K562 (cell line): ENCODE measurements at regions not wholly inside any gene's neighbourhood (a gene's known extent, or its start where the extent isn't known, plus 50 kb on each side); places are given as distances from the start of the nearest gene placed in this dataset.

Experiments
- ATAC-seq: fragments of 200-7000 bp; cut with Tn5 transposase; 3 replicates; pipeline ENCODE4 v1.9.1; 2020; ENCODE audit warnings: moderate library complexity
- BruUV-seq: library from RNA; stranded (reverse); fragments of 400-500 nt; replicated peaks from 2 replicates; lab custom pipeline; 2021; lab: Mats Ljungman, UMichigan
- CTCF ChIA-PET: fragments of 300-600 bp; formaldehyde crosslinking; extraction: SDS; loops from one replicate; lab custom pipeline; 2021; ENCODE audit warnings: low intra/inter-chr PET ratio; lab: Yijun Ruan, JAX
- POLR2A ChIA-PET: fragments of 300-600, 350-650 bp; sonication (Branson Sonifier 250); formaldehyde crosslinking; extraction: SDS; loops from one replicate; lab custom pipeline; 2021; ENCODE audit warnings: antibody characterized with exemption, inconsistent platforms; lab: Yijun Ruan, JAX
- DNase-seq, 4 experiments: peaks; one replicate each; pipeline versions ENCODE4 v3.0.0 to v3.0.0-alpha.2; 2011 to 2018; ENCODE audit warnings: low spot score in 3 of 4, mixed read lengths in 3 of 4; ENCODE audit errors: extremely low read depth in 1 of 4
- FAIRE-seq: peaks from 2 replicates; lab custom pipeline; 2011; peaks lifted over from hg19 to GRCh38; lab: Jason Lieb, UNC
- H2AFZ ChIP-seq: 2 replicates; pipeline ENCODE4 v1.6.0; 2011; ENCODE audit warnings: low read depth, low read length, control low read depth, inconsistent platforms
- H3K27ac ChIP-seq: fragments of 200-600 bp; 3 replicates; pipeline ENCODE4 v1.8.0; 2011; ENCODE audit warnings: low read depth, mild to moderate bottlenecking, control low read depth, inconsistent platforms, low read length, moderate library complexity, mixed read lengths; ENCODE audit errors: extremely low read depth
- H3K27me3 ChIP-seq, 2 experiments: fragments of 300-600 bp in 1 of 2; 2 replicates in 1 of 2; 3 replicates in 1 of 2; pipeline versions ENCODE4 v1.6.0 to v1.8.0; 2011; ENCODE audit warnings: inconsistent platforms in 2 of 2, low read length in 2 of 2, mild to moderate bottlenecking in 1 of 2, mixed read lengths in 1 of 2, moderate library complexity in 1 of 2; ENCODE audit not compliant: control insufficient read depth in 2 of 2, insufficient read depth in 2 of 2
- H3K36me3 ChIP-seq: fragments of 300-600 bp; 3 replicates; pipeline ENCODE4 v1.8.0; 2011; ENCODE audit warnings: mild to moderate bottlenecking, low read length, inconsistent platforms; ENCODE audit not compliant: control insufficient read depth, insufficient read depth
- H3K4me1 ChIP-seq, 2 experiments: fragments of 200-600 bp in 1 of 2; replicated peaks in 1 of 2; 2 replicates in 1 of 2; 3 replicates in 1 of 2; pipeline versions ENCODE4 v1.5.1 to v1.8.0; 2011; ENCODE audit warnings: inconsistent platforms in 2 of 2, low read length in 2 of 2, mild to moderate bottlenecking in 1 of 2, mixed read lengths in 1 of 2, moderate library complexity in 1 of 2; ENCODE audit not compliant: control insufficient read depth in 2 of 2, insufficient read depth in 2 of 2
- H3K4me2 ChIP-seq: 2 replicates; pipeline ENCODE4 v1.6.1; 2011; ENCODE audit warnings: low read length, control low read depth, inconsistent platforms, mixed read lengths; ENCODE audit not compliant: insufficient read depth
- H3K4me3 ChIP-seq: fragments of 200-600 bp; sonication (generic), shearing (Covaris generic); 2 replicates; pipeline ENCODE4 v1.5.1; 2016; ENCODE audit warnings: control low read depth, inconsistent platforms
- H3K79me2 ChIP-seq: fragments of 200-600 bp; 3 replicates; pipeline ENCODE4 v1.8.0; 2011; ENCODE audit warnings: low read length, inconsistent platforms; ENCODE audit not compliant: control insufficient read depth, insufficient read depth
- H3K9ac ChIP-seq, 2 experiments: 2 replicates each; pipeline versions ENCODE4 v1.6.0 to v1.6.1; 2011; ENCODE audit warnings: low read depth in 2 of 2, low read length in 2 of 2, control low read depth in 1 of 2, inconsistent platforms in 1 of 2, mild to moderate bottlenecking in 1 of 2, mixed read lengths in 1 of 2; ENCODE audit not compliant: insufficient read depth in 1 of 2
- H3K9me1 ChIP-seq: one replicate; pipeline ENCODE4 v1.6.0; 2011; ENCODE audit warnings: inconsistent platforms, mild to moderate bottlenecking, low read length, moderate library complexity; ENCODE audit not compliant: control insufficient read depth, insufficient read depth
- H3K9me3 ChIP-seq: replicated peaks from 2 replicates; pipeline ENCODE4 v1.5.1; 2011; ENCODE audit warnings: low read depth, low read length, inconsistent platforms; ENCODE audit not compliant: control insufficient read depth, insufficient read depth
- H4K20me1 ChIP-seq: replicated peaks from 2 replicates; pipeline ENCODE4 v1.6.1; 2011; ENCODE audit warnings: low read length, inconsistent platforms, mixed read lengths; ENCODE audit not compliant: control insufficient read depth, insufficient read depth
- SMC3 ChIP-seq: conservative IDR thresholded peaks from 2 replicates; pipeline ENCODE4 v1.6.1; 2011; ENCODE audit warnings: low read depth, low read length, improper control_type of control experiment; ENCODE audit not compliant: insufficient read depth
- ZKSCAN8 ChIP-seq: fragments of 200-800 bp; sonication (Bioruptor generic); IDR thresholded peaks from 2 replicates; pipeline ENCODE4 v1.6.1; 2016; ENCODE audit warnings: missing genetic modification characterization, missing compliant biosample characterization
- ZNF274 ChIP-seq: IDR thresholded peaks from 2 replicates; pipeline ENCODE4 v1.6.1; 2011; ENCODE audit warnings: low read depth, mild to moderate bottlenecking, low read length, moderate library complexity, borderline replicate concordance
- ZNF408 ChIP-seq: fragments of 250-450 bp; sonication (Bioruptor Pico); IDR thresholded peaks from 2 replicates; pipeline ENCODE4 v1.4.0; 2020; ENCODE audit warnings: low read depth, mild to moderate bottlenecking, moderate library complexity
- ZNF41 ChIP-seq: fragments of 250-450 bp; sonication (Bioruptor Pico); conservative IDR thresholded peaks from 2 replicates; pipeline ENCODE4 v1.4.0; 2020; ENCODE audit warnings: mild to moderate bottlenecking
- ZZZ3 ChIP-seq: fragments of 450-650 bp; IDR thresholded peaks from 2 replicates; pipeline ENCODE4 v1.6.1; 2016; ENCODE audit warnings: antibody characterized with exemption, mild to moderate bottlenecking, moderate library complexity
- WGBS: fragments of 100-300 bp; shearing (Covaris generic); methylation state at CpG from one replicate; pipeline ENCODE4 v1.1.6; 2016; ENCODE audit warnings: low coverage, mixed read lengths; ENCODE audit not compliant: insufficient coverage; ENCODE audit errors: missing lambda C conversion rate; 5-methylcytosine and 5-hydroxymethylcytosine counted together
- in situ Hi-C: fragments of 300-500 bp; cut with MboI; formaldehyde crosslinking; loops from 4 replicates; pipeline ENCODE4 v1.15.0; 2018; ENCODE audit warnings: inconsistent platforms, mixed read lengths
- intact Hi-C: fragments of 100-400 bp; cut with micrococcal nuclease; formaldehyde crosslinking; loops from 2 replicates; pipeline ENCODE4 v1.14.2; 2022

DNA sequence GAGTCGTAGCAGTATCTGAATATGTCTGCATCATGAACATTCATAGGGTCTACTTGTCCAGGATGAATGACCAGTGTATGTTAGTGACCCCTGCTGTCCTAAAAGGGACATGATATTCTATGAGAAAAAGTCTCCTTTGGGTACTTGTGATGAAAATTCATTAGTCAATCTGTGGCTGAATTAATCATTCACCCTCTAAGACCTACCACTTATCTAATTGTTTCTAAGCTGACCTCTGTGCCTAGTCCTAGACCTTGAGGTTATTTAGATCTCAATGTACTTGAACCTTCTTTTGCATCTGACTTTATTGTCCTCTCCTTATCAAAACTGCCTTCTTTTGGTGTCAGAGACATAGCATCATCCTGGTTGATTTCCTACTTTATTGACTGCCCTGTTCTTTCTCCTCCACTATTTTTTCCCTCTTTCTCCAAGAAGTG lies 799.3 kb downstream of the DIPK2A start (continued):
- no peak for TF ChIP-seq ZNF41 (CRISPR knock-in tag)
- TF ChIP-seq ZNF408 (CRISPR knock-in tag), result no peak
- TF ChIP-seq, all 486 proteins: peak for 2

DNA sequence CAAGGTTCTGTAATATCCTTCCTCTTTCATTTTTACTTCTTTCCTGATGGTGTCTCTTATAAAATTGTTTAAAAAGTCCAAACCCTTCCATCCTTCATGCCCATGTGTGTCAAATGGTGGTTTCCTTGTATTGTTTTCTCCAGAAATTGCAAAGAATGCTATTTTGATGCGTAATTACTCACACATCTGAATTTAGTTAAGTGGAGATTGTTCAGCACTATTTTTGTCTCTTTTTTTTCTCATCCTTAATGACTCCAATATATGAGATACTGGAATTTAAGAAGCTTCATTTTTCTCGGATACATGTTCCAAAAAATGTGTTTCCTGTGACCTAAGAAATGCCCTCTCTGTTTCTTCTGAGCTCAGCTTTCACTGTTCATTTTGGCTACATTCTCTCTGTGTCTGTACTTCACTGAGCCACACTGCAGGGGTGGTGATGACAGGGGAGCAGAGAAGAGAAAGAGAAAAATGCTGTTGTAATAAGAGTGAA lies 799.8 kb downstream of the DIPK2A start:
- ChIA-PET POLR2A (no interaction called here), CTCF (interaction anchor here (0.6 kb wide), 1 partner anchor 876 kb away, joined by 3 read pairs; no protein-coding TSS in a partner anchor)
- WGBS, result 3% methylated on average over 2 of the region's 2 CpGs
- Histone ChIP-seq H3K9ac (no peak overlapping the region), H3K36me3 (no peaks in the 10 kb centered on the region), H3K27me3 (no peaks in the 10 kb centered on the region), H3K4me3 (no peak overlapping the region), H3K4me1 (no peaks in the 10 kb centered on the region), H3K9me3 (no peaks in the 10 kb centered on the region), H3K79me2 (no peaks in the 10 kb centered on the region), H3K4me2 (no peak overlapping the region), H2AFZ (no peak overlapping the region), H3K27ac (no peak overlapping the region), H3K9me1 (no peaks in the 10 kb centered on the region), H4K20me1 (no peaks in the 10 kb centered on the region)
- FAIRE-seq, result no peak
- in situ Hi-C loops, result no loop called here
- BruUV-seq, result no TSS peak
- intact Hi-C loops, result no loop called here
- no peak for ATAC-seq
- TF ChIP-seq SMC3, result no peak
- TF ChIP-seq ZKSCAN8 (CRISPR knock-in tag), result no peak
- no peak for TF ChIP-seq ZZZ3
- TF ChIP-seq ZNF274, result no peak
- DNase-seq, result no peak
